GM23338 (cell line): ENCODE measurements at regions not wholly inside any gene's neighbourhood (a gene's known extent, or its start where the extent isn't known, plus 50 kb on each side); places are given as distances from the start of the nearest gene placed in this dataset.

Experiments used
- EZH2 ChIP-seq: fragments of 200-600 bp; sonication (generic); IDR thresholded peaks from one replicate; pipeline ENCODE4 v1.8.0; 2017; ENCODE audit warnings: antibody characterized with exemption, mild to moderate bottlenecking, low read depth; ENCODE audit not compliant: unreplicated experiment
- EZH2phosphoT487 ChIP-seq: fragments of 200-600 bp; sonication (generic); IDR thresholded peaks from one replicate; pipeline ENCODE4 v1.8.1; 2018; ENCODE audit warnings: antibody characterized with exemption; ENCODE audit not compliant: unreplicated experiment
- POLR2AphosphoS5 ChIP-seq: IDR thresholded peaks from 2 replicates; pipeline ENCODE4 v1.6.1; 2016; ENCODE audit warnings: antibody characterized with exemption, low read depth
- TF ChIP-seq, protein P1 (sequence below), 2 experiments: fragments of 200-600 bp in 1 of 2; sonication (generic) in 1 of 2; conservative IDR thresholded peaks; 2 replicates each; pipeline versions ENCODE4 v1.5.1 to v1.6.1; 2016 to 2017; ENCODE audit warnings: antibody characterized with exemption in 2 of 2, low read depth in 2 of 2, mild to moderate bottlenecking in 2 of 2, moderate library complexity in 1 of 2
- TF ChIP-seq, protein P2 (sequence below): IDR thresholded peaks from 2 replicates; pipeline ENCODE4 v1.6.1; 2016; ENCODE audit warnings: antibody characterized with exemption

DNA sequence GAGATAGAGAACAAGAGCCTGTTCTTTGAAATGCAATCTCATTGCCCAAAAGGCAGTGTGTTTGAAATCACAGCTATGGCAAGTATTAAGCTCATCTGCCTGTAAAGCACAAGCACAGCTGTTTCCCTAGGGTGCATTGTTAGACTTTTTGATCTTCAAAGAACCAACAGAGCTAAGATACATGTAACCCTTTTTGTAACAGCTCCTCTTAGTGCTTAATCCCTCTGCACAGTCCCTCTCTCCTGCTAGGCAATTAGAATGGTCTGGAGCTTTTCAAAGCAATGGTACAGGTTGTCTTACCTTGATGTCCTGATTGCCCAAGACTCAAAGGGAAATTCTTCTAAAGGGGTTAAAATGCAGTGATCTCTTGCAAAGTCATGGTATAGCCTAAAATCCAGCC lies 249.6 kb upstream of the CHRM2 start:
- TF ChIP-seq POLR2AphosphoS5 (no peak), EZH2 (no peak), EZH2phosphoT487 (no peak)
- TF ChIP-seq, protein P1, sequence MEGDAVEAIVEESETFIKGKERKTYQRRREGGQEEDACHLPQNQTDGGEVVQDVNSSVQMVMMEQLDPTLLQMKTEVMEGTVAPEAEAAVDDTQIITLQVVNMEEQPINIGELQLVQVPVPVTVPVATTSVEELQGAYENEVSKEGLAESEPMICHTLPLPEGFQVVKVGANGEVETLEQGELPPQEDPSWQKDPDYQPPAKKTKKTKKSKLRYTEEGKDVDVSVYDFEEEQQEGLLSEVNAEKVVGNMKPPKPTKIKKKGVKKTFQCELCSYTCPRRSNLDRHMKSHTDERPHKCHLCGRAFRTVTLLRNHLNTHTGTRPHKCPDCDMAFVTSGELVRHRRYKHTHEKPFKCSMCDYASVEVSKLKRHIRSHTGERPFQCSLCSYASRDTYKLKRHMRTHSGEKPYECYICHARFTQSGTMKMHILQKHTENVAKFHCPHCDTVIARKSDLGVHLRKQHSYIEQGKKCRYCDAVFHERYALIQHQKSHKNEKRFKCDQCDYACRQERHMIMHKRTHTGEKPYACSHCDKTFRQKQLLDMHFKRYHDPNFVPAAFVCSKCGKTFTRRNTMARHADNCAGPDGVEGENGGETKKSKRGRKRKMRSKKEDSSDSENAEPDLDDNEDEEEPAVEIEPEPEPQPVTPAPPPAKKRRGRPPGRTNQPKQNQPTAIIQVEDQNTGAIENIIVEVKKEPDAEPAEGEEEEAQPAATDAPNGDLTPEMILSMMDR (conservative IDR thresholded peaks at IDR 0.05; ENCODE audit: low read depth in 2 of 2), result no peak
- TF ChIP-seq, protein P2, sequence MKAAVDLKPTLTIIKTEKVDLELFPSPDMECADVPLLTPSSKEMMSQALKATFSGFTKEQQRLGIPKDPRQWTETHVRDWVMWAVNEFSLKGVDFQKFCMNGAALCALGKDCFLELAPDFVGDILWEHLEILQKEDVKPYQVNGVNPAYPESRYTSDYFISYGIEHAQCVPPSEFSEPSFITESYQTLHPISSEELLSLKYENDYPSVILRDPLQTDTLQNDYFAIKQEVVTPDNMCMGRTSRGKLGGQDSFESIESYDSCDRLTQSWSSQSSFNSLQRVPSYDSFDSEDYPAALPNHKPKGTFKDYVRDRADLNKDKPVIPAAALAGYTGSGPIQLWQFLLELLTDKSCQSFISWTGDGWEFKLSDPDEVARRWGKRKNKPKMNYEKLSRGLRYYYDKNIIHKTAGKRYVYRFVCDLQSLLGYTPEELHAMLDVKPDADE, result no peak
